GM18861 (cell line): ENCODE measurements at regions not wholly inside any gene's neighbourhood (a gene's known extent, or its start where the extent isn't known, plus 50 kb on each side); places are given as distances from the start of the nearest gene placed in this dataset.

Experiments used
- ATAC-seq: cut with Tn5 transposase; IDR thresholded peaks from one replicate; pipeline ENCODE4 v1.9.1; 2021; ENCODE audit not compliant: unreplicated experiment

- no peak for ATAC-seq
These were observed 135.3 kb upstream of the RPS23 start for GRCh38 chr5:82413302-82414040.

- no peak for ATAC-seq
These were observed 129.9 kb upstream of the RPS23 start for GRCh38 chr5:82408033-82408432.

- ATAC-seq = no peak
These were observed 128.1 kb upstream of the RPS23 start for GRCh38 chr5:82406205-82406773.

GRCh38 chr5:82405618-82406204, 127.6 kb upstream of the RPS23 start:
- no peak for ATAC-seq

GRCh38 chr5:82405161-82405560, 127.0 kb upstream of the RPS23 start:
- no peak for ATAC-seq

- no peak for ATAC-seq
These were observed 126.3 kb upstream of the RPS23 start for GRCh38 chr5:82404382-82404945.

GRCh38 chr5:82403724-82404123, 125.6 kb upstream of the RPS23 start:
- no peak for ATAC-seq

- no peak for ATAC-seq
These were observed 124.9 kb upstream of the RPS23 start for GRCh38 chr5:82403026-82403425.

- no peak for ATAC-seq
These were observed 121.0 kb upstream of the RPS23 start for GRCh38 chr5:82399111-82399510.

GRCh38 chr5:82397741-82398320, 119.7 kb upstream of the RPS23 start:
- ATAC-seq = no peak

GRCh38 chr5:82396871-82397514, 118.8 kb upstream of the RPS23 start:
- no peak for ATAC-seq

- ATAC-seq = no peak
These were observed 118.2 kb upstream of the RPS23 start for GRCh38 chr5:82396396-82396795.

GRCh38 chr5:82393951-82394350, 115.8 kb upstream of the RPS23 start:
- ATAC-seq = no peak

- ATAC-seq = no peak
These were observed 111.9 kb upstream of the RPS23 start for GRCh38 chr5:82390088-82390487.

- no peak for ATAC-seq
These were observed 111.2 kb upstream of the RPS23 start for GRCh38 chr5:82389347-82389746.

- no peak for ATAC-seq
These were observed 110.0 kb upstream of the RPS23 start for GRCh38 chr5:82388181-82388580.

- no peak for ATAC-seq
These were observed 109.6 kb upstream of the RPS23 start for GRCh38 chr5:82387819-82388166.

- ATAC-seq = no peak
These were observed 109.1 kb upstream of the RPS23 start for GRCh38 chr5:82387001-82387818.

- no peak for ATAC-seq
These were observed 108.4 kb upstream of the RPS23 start for GRCh38 chr5:82386576-82386975.

- no peak for ATAC-seq
These were observed 106.0 kb upstream of the RPS23 start for GRCh38 chr5:82384034-82384750.
